Esophagus squamous epithelium (tissue), 5 donors: ENCODE measurements at regions not wholly inside any gene's neighbourhood (a gene's known extent, or its start where the extent isn't known, plus 50 kb on each side); places are given as distances from the start of the nearest gene placed in this dataset.
A peak's percentile ranks its signal among the peaks of the same experiment; 100 is the strongest.

ENCODE experiments used
- DNase-seq: peaks from one replicate; lab custom pipeline; 2025; lab: John Stamatoyannopoulos, UW
- H3K27ac ChIP-seq, 4 donors: fragments of 200-600 bp; sonication (generic); one replicate each; pipeline ENCODE4 v1.5.1; 2016 to 2019; ENCODE audit warnings: mild to moderate bottlenecking in 1 of 4
- H3K27me3 ChIP-seq, 4 donors: fragments of 200-600 bp; sonication (generic); 1 replicate in 3 of 4; 2 replicates in 1 of 4; pipeline versions ENCODE4 v1.5.1 to v1.6.0; 2017 to 2021; ENCODE audit warnings: antibody characterized with exemption in 1 of 4
- H3K36me3 ChIP-seq, 3 donors: fragments of 200-600 bp; sonication (generic); one replicate each; pipeline ENCODE4 v1.5.1; 2016 to 2019
- H3K4me1 ChIP-seq, 3 donors: fragments of 200-600 bp; sonication (generic); one replicate each; pipeline ENCODE4 v1.5.1; 2017 to 2019
- H3K4me3 ChIP-seq, 4 donors: fragments of 200-600 bp; sonication (generic); 1 replicate in 3 of 4; 2 replicates in 1 of 4; pipeline ENCODE4 v1.5.1; 2016 to 2019; ENCODE audit warnings: mild to moderate bottlenecking in 2 of 4, moderate library complexity in 1 of 4
- H3K9me3 ChIP-seq, 3 donors: fragments of 200-600 bp; sonication (generic); one replicate each; pipeline ENCODE4 v1.5.1; 2016 to 2019
- POLR2A ChIP-seq, 4 donors: fragments of 450-650 bp; IDR thresholded peaks; one replicate each; pipeline ENCODE4 v1.6.1; 2017; ENCODE audit warnings: antibody characterized with exemption in 4 of 4, mild to moderate bottlenecking in 4 of 4, moderate library complexity in 3 of 4
- WGBS, 2 donors: methylation state at CpG; one replicate each; pipeline ENCODE4 v1.1.5; 2018; 5-methylcytosine and 5-hydroxymethylcytosine counted together
- intact Hi-C: fragments of 100-400 bp; cut with DNase I; formaldehyde crosslinking; loops from one replicate; pipeline ENCODE4 v1.15.0; 2022
- TF ChIP-seq, protein P1 (sequence below), 6 experiments: fragments of 450-650 bp in 4 of 6; fragments of 200-600 bp in 2 of 6; sonication (generic) in 2 of 6; IDR thresholded peaks; one replicate each; pipeline ENCODE4 v1.5.1; 2016 to 2019; ENCODE audit warnings: antibody characterized with exemption in 6 of 6, mild to moderate bottlenecking in 4 of 6, moderate library complexity in 4 of 6
- donor health status: DM: yes; HTN: yes; CAD: no.

DNA sequence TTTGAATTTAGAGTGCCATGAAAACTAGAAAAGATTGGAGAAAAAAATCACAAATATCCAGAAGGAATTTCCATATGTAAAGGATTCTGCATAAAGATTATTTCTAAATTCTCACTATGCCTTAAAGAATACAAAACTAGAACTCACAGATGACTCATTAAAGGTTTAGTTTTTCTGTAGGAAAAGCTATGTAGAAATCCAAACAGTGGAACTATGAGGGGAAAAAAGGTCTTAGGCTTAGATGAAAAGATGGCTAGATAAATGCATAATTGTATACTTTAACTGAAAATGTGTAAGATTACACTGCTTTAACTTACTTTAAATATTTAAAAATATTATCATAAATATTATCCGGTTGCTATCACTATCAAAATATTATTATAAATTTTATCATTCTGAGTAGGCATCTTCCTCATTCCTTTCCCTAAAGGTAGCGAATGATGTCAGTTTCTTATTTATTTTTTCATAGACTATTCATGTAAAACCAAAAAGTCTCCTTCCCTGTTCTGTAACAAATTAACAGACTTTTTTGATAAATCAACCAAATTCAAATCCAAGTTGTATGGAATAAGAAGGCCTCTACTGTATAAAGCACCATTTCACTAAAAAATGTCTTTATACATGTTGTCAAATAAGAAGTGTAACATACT is 69.1 kb upstream of the COMTD1 start:
- H3K27ac ChIP-seq: no peak overlapping the region
- no peak for DNase-seq
- peaks cover 0 to 7% (median 0%) of the 10 kb centered on the region in 3 donors for H3K4me1 ChIP-seq
- no peaks in the 10 kb centered on the region for H3K36me3 ChIP-seq
- TF ChIP-seq, protein P1, sequence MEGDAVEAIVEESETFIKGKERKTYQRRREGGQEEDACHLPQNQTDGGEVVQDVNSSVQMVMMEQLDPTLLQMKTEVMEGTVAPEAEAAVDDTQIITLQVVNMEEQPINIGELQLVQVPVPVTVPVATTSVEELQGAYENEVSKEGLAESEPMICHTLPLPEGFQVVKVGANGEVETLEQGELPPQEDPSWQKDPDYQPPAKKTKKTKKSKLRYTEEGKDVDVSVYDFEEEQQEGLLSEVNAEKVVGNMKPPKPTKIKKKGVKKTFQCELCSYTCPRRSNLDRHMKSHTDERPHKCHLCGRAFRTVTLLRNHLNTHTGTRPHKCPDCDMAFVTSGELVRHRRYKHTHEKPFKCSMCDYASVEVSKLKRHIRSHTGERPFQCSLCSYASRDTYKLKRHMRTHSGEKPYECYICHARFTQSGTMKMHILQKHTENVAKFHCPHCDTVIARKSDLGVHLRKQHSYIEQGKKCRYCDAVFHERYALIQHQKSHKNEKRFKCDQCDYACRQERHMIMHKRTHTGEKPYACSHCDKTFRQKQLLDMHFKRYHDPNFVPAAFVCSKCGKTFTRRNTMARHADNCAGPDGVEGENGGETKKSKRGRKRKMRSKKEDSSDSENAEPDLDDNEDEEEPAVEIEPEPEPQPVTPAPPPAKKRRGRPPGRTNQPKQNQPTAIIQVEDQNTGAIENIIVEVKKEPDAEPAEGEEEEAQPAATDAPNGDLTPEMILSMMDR (IDR thresholded peaks at IDR 0.05): no peak
- TF ChIP-seq POLR2A (IDR thresholded peaks at IDR 0.05): no peak
- WGBS, 2 donors: 70 to 88% methylated on average over 2 of the region's 2 CpGs
- H3K27me3 ChIP-seq: no peaks in the 10 kb centered on the region
- H3K4me3 ChIP-seq: no peak overlapping the region
- intact Hi-C loops: no loop called here
- no peaks in the 10 kb centered on the region for H3K9me3 ChIP-seq

DNA sequence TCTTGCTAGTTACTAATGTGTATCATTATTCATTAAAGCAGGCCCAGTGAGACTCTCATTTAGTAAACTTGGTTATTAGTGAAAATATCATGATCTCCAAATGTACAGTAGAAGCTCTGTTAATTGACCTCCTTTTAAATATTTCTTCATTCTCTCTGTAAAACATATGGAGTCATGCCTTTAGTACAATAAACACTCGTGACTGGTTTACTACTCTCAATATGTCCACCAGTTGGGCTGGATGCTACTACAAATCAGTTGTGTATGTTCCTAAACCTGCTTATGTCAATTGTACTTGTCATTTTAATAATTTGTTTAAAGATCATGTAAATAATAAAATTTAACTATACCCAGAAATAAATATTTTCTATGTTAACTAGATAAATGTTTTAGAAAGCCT is 68.6 kb upstream of the COMTD1 start:
- intact Hi-C loops: no loop called here
- no peaks in the 10 kb centered on the region for H3K36me3 ChIP-seq
- H3K27me3 ChIP-seq: no peaks in the 10 kb centered on the region
- no peak for TF ChIP-seq POLR2A (IDR thresholded peaks at IDR 0.05)
- TF ChIP-seq, protein P1 (IDR thresholded peaks at IDR 0.05): no peak
- H3K9me3 ChIP-seq: no peaks in the 10 kb centered on the region
- H3K4me3 ChIP-seq: no peak overlapping the region
- WGBS, 2 donors: 76 to 83% methylated on average over 1 of the region's 1 CpG
- H3K27ac ChIP-seq: no peak overlapping the region
- H3K4me1 ChIP-seq: peaks cover 0 to 7% (median 0%) of the 10 kb centered on the region in 3 donors
- DNase-seq: no peak

DNA sequence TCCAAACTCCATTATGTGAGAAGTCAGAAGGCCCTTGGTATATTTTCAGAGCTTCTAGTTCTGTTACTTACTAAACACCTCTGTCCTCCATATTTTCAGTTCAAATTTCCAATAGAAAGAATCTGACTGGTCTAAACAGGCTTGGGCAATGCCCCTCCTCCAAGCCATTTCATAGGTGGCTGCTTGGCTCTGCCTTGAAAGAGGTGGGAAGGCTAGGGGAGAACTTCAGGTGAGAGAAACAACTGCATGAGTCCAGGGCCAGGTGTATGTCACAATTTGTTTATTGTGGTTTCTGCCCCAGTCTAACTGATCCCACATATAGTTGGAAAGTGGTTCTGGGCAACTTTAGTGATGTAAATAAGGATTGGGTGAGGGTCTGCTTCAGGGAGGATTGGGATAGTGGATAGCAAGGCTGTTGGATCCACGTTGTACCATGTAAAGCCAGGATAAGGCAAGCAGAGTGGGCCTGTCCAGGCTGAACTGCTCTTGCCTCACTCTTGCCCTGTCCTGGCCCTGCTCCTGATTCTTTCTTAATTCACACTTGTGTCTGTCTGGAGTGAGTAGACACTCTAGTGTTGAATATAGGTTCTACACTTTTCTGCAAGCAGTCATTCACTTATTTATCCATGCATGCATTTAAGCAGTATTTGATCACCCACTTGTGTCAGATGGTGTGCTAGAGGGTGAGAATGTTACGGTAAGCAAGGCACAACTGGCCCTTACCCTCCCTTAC is 67.5 kb upstream of the COMTD1 start:
- 50 to 53% methylated on average over 2 of the region's 2 CpGs for WGBS, 2 donors
- intact Hi-C loops: no loop called here
- DNase-seq: no peak
- Histone ChIP-seq H3K27me3 (no peaks in the 10 kb centered on the region), H3K9me3 (no peaks in the 10 kb centered on the region), H3K27ac (peak overlapping the region in 3 of 4 donors; percentile 39 to 46 (median 39)), H3K36me3 (no peaks in the 10 kb centered on the region), H3K4me3 (no peak overlapping the region), H3K4me1 (peaks cover 0 to 7% (median 0%) of the 10 kb centered on the region in 3 donors)
- TF ChIP-seq POLR2A (IDR thresholded peaks at IDR 0.05): no peak
- TF ChIP-seq, protein P1 (IDR thresholded peaks at IDR 0.05): peak in 5 of 6 experiments; percentile 15 to 57 (median 28)

DNA sequence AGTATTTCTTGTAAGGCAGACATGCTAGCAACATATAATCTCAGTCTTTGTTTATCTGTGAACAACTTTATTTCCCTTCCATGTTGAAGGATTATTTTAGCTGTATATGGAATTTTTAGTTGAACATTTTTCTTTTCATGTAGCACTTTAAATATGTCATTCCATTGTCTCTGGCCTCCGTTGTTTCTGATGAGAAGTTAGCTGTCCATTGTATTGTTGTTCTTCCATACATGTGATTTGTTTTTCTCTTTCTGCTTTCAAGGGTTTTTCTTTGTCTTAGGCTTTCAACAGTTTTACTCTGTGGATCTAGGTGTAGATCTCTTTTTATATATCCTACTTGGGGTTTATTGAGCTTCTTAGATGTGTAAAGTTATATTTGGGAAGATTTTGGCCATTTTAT is 66.3 kb upstream of the COMTD1 start:
- no peaks in the 10 kb centered on the region for H3K36me3 ChIP-seq
- no peak overlapping the region for H3K4me3 ChIP-seq
- intact Hi-C loops: no loop called here
- no peaks in the 10 kb centered on the region for H3K9me3 ChIP-seq
- peaks cover 0 to 16% (median under 1%) of the 10 kb centered on the region in 3 donors for H3K4me1 ChIP-seq
- DNase-seq: no peak
- no peaks in the 10 kb centered on the region for H3K27me3 ChIP-seq
- TF ChIP-seq, protein P1 (IDR thresholded peaks at IDR 0.05): no peak
- no peak for TF ChIP-seq POLR2A (IDR thresholded peaks at IDR 0.05)
- H3K27ac ChIP-seq: no peak overlapping the region
- 75 to 90% methylated on average over 1 of the region's 1 CpG for WGBS, 2 donors

DNA sequence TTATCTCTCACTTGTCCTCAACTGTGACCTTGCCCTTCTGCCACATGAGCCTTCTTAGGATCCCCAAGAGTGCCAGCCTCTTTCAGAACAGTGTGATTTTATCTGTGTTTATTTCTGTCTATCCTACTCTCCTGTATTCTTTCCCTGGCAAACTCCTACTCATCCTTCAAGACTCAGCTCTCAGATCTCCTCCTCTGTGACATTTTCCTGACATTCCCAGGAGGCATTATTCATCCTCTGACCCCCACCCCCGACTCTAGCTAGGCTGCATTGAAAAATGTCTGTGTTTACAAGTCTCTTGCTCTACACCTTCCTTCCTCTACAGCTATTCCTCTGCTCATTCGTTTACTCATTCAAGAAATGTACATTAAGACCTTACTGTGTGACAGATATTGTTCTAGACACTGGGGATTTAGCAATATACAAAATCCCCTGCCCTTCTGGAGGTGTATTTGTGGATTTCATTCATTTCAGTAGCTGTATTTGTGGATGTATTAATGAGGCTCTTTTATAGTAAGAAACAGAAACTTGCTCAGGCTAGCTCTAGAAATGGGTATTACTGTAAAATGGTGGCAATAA is 61.4 kb upstream of the COMTD1 start:
- no peaks in the 10 kb centered on the region for H3K27me3 ChIP-seq
- intact Hi-C loops: loop anchor here (5.0 kb wide), 1 partner anchor 100 kb away; no protein-coding TSS in a partner anchor
- peak overlapping the region; percentile 53 to 98 (median 96) for H3K27ac ChIP-seq
- TF ChIP-seq, protein P1 (IDR thresholded peaks at IDR 0.05): no peak
- TF ChIP-seq POLR2A (IDR thresholded peaks at IDR 0.05): no peak
- no peak for DNase-seq
- H3K4me3 ChIP-seq: no peak overlapping the region
- H3K4me1 ChIP-seq: peaks cover 24 to 45% (median 31%) of the 10 kb centered on the region in 3 donors
- WGBS, 2 donors: 13 to 20% methylated on average over 2 of the region's 2 CpGs
- H3K9me3 ChIP-seq: no peaks in the 10 kb centered on the region
- H3K36me3 ChIP-seq: no peaks in the 10 kb centered on the region
